GM12875 (cell line): ENCODE measurements at regions not wholly inside any gene's neighbourhood (a gene's known extent, or its start where the extent isn't known, plus 50 kb on each side); places are given as distances from the start of the nearest gene placed in this dataset.

Experiments used
- H3K4me3 ChIP-seq: one replicate; pipeline ENCODE4 v1.5.1; 2011; ENCODE audit warnings: low read depth, low read length, control low read depth
- CTCF ChIP-seq: IDR thresholded peaks from 2 replicates; pipeline ENCODE4 v1.5.1; 2011; ENCODE audit warnings: low read depth, mild to moderate bottlenecking, control low read depth, inconsistent platforms, low read length, moderate library complexity, borderline replicate concordance; ENCODE audit not compliant: insufficient read depth

GRCh38 chr11:92790366-92790765 lies 179.1 kb upstream of the MTNR1B start:
- no peak for TF ChIP-seq CTCF
- H3K4me3 ChIP-seq, result no peak overlapping the region

DNA sequence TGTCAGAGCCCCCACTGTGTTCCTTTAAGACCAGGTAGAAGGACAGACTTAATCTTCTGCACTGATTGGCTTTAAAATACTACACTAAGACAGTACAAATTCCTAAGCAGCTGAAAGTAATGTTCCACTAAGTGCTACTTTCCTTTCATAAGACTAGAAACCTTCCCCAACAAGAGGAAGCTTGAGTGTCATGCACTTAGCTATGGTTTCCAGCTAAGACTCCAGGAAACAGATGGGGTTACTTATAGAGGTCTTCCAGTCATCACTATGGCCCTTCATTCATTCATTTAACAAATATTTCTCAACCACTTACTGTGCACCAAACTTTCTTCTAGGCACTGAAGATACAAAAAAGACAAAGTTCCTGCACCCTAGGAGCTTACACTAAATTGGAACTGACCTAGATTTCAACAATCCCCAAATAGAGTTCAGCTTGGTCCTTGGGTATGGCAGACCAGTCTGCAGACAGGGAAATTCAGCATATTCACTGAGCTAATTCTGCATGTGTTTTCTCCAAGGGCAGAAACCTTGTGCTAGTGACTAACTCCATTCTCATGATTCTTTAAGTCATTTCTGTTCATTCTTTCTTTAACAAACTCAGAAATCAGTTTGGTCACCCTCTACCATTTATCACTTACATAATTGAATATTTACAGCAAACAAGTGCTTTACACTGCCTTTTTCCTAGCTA lies 178.4 kb upstream of the MTNR1B start:
- H3K4me3 ChIP-seq, result no peak overlapping the region
- TF ChIP-seq CTCF, result no peak

DNA sequence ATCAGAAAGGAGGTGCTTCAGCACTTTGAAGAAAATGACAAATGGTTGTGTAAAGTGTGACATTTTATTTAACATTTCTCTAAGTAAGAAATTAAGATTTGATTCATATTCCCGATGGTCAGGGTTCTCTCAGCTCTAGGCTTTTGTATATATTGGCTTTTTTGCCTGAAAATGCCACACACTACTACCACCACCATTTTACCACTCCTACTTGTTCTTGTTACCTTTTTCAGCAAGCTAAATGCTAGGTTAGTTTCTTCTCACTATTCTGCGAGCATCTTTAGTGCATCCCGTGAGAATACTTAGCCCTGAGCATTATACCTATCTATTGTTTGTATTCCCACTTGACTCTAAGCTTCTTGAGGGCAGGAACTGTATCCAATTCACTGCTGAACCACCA lies 177.6 kb upstream of the MTNR1B start:
- no peak for TF ChIP-seq CTCF
- H3K4me3 ChIP-seq, result no peak overlapping the region

GRCh38 chr11:92793189-92793588 lies 176.3 kb upstream of the MTNR1B start:
- H3K4me3 ChIP-seq, result no peak overlapping the region
- TF ChIP-seq CTCF, result no peak

DNA sequence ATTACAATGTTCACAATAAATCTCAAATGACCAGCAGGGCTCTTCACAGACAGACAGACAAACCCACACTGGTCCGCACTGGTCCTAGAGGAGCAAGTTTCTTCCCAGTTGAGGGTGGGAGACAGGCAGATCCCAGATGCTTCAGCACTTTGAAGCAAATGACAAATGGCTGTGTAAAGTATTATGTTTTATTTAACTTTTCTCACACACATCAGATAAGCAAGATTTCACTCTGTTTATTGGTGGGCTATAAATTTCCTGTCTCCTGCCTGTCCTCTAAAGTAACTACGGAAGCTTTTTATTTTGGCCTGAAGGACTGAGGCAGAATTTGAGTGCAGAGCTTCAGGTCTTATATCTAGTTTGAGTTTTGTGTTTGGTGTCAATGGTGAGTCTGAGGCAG lies 174.7 kb upstream of the MTNR1B start:
- no peak overlapping the region for H3K4me3 ChIP-seq
- TF ChIP-seq CTCF, result no peak

DNA sequence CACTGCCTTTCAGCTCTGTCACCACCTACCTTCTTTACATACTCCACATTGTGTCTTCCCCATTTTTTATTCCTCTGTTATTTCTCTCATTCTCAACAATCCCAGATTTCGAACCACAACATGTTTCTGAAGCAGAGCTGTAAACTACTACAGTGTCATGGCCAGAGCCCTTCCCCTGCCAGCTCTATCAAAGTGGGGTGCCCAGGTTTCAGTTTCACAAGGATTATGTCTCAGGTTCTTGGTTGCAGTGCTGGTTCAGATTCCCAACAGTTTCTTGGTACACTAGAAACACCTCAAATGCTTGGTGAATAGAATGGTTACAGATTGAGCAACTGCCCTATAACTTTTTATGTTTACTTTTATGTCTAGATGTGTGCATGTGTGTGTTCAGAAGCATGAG lies 172.7 kb upstream of the MTNR1B start:
- no peak overlapping the region for H3K4me3 ChIP-seq
- no peak for TF ChIP-seq CTCF

- no peak overlapping the region for H3K4me3 ChIP-seq
- TF ChIP-seq CTCF, result no peak
These were observed 171.6 kb upstream of the MTNR1B start for GRCh38 chr11:92797874-92798273.
